ENCODE measurements at regions not wholly inside any gene's neighbourhood (a gene's known extent, or its start where the extent isn't known, plus 50 kb on each side); places are given as distances from the start of the nearest gene placed in this dataset.

DNA sequence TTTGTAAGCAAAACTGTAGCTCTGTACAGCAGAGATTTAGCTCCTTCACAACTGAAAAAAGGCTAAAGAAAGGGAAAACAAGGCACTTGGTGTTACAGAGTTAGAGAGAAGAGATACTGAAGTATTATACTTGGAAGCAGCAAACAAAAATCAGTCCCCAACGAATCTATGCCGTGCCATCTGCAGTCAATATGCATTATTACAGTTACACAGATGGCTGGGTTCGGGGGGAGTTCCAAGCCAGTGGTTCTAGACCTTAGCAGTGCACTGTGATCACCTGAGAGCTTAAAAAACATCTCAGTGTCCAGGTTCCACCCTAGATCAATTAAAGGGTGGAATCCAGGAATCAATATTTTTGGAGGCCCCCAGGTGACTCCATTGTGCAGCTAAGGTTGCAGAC, 489.9 kb downstream of the SHISA9 start:
- no peaks in the 10 kb centered on the region for H3K27me3 Mint-ChIP-seq
- no peak overlapping the region for H3K27ac Mint-ChIP-seq
- DNase-seq (no peak), ATAC-seq (no peak)
- H3K9me3 ChIP-seq (ENCODE audit: control insufficient read depth, low read length, poor library complexity, severe bottlenecking), result no peaks in the 10 kb centered on the region
- H3K4me1 Mint-ChIP-seq, result no peaks in the 10 kb centered on the region
- H3K4me3 Mint-ChIP-seq, result no peak overlapping the region
- H3K36me3 Mint-ChIP-seq (ENCODE audit: low read depth), result no peaks in the 10 kb centered on the region

DNA sequence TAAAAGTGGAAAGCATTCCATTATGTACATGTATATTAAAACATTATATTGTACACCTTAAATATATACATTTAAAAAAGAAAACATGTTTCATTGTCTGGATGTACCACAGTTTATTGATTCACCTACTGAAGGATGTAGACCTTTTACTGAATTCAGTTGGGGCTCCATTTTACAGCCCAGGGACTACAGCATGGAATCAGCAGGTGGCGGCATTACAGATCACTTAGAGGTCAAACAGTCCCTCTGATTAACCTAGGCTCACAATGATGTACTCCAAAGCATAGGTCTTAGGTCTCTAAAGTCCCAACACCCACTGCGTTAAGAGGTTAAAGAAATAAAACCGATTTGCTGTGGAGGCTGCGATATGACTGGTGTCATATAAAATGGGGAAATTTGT, 490.9 kb downstream of the SHISA9 start:
- ATAC-seq (no peak), DNase-seq (no peak)
- no peaks in the 10 kb centered on the region for H3K27me3 Mint-ChIP-seq
- no peaks in the 10 kb centered on the region for H3K9me3 ChIP-seq (ENCODE audit: control insufficient read depth, low read length, poor library complexity, severe bottlenecking)
- H3K36me3 Mint-ChIP-seq (ENCODE audit: low read depth), result no peaks in the 10 kb centered on the region
- no peaks in the 10 kb centered on the region for H3K4me1 Mint-ChIP-seq
- no peak overlapping the region for H3K27ac Mint-ChIP-seq
- no peak overlapping the region for H3K4me3 Mint-ChIP-seq

- Mint-ChIP-seq H3K36me3 (ENCODE audit: low read depth) (no peaks in the 10 kb centered on the region), H3K27me3 (no peaks in the 10 kb centered on the region), H3K27ac (no peak overlapping the region), H3K4me1 (no peaks in the 10 kb centered on the region), H3K4me3 (no peak overlapping the region)
- H3K9me3 ChIP-seq (ENCODE audit: control insufficient read depth, low read length, poor library complexity, severe bottlenecking), result no peaks in the 10 kb centered on the region
- DNase-seq (no peak), ATAC-seq (no peak)
Observed at GRCh38 chr16:13393816-13394215, 492.4 kb downstream of the SHISA9 start.

- H3K27me3 Mint-ChIP-seq, result no peaks in the 10 kb centered on the region
- H3K4me3 Mint-ChIP-seq, result no peak overlapping the region
- no peaks in the 10 kb centered on the region for H3K36me3 Mint-ChIP-seq (ENCODE audit: low read depth)
- H3K9me3 ChIP-seq (ENCODE audit: control insufficient read depth, low read length, poor library complexity, severe bottlenecking), result no peaks in the 10 kb centered on the region
- no peak overlapping the region for H3K27ac Mint-ChIP-seq
- DNase-seq (no peak), ATAC-seq (no peak)
- no peaks in the 10 kb centered on the region for H3K4me1 Mint-ChIP-seq
Observed at GRCh38 chr16:13394488-13394887, 493.1 kb downstream of the SHISA9 start.

DNA sequence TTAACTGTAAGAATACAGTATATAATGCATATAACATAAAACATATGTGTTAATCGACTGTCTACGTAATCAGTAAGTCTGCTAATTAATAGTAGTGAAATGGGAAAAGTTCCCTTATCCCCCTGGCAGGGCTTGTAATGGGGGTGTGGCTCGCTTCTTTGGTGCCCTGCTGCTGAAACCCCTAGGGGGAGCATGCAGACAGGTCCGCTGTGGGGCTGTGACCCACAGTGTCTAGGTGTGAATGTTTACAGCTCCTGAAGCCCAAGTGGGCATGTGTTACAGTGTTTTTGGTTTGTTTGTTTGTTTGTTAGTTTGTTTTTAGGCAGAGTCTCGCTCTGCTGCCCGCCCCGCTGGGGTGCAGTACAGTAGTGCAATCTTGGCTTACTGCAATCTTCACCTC, 495.7 kb downstream of the SHISA9 start:
- no peaks in the 10 kb centered on the region for H3K27me3 Mint-ChIP-seq
- no peaks in the 10 kb centered on the region for H3K36me3 Mint-ChIP-seq (ENCODE audit: low read depth)
- H3K4me3 Mint-ChIP-seq, result no peak overlapping the region
- no peaks in the 10 kb centered on the region for H3K4me1 Mint-ChIP-seq
- ATAC-seq (no peak), DNase-seq (no peak)
- H3K27ac Mint-ChIP-seq, result no peak overlapping the region
- no peaks in the 10 kb centered on the region for H3K9me3 ChIP-seq (ENCODE audit: control insufficient read depth, low read length, poor library complexity, severe bottlenecking)

DNA sequence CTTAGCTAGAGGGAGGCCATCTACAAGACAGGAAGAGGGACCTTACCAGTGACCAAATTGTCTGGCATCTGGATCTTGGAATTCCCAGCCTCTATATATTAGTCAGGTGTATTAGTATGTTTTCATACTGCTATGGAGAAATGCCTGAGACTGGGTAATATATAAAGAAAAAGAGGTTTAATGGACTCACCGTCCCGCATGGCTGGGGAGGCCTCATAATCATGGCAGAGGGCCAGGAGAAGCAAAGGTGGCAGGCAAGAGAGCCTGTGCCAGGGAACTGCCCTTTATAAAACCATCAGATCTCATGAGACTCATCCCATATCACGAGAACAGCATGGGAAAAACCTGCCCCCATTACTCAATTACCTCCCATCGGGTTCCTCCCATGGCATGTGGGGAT, 500.2 kb downstream of the SHISA9 start:
- H3K4me1 Mint-ChIP-seq, result no peaks in the 10 kb centered on the region
- no peak overlapping the region for H3K27ac Mint-ChIP-seq
- H3K36me3 Mint-ChIP-seq (ENCODE audit: low read depth), result no peaks in the 10 kb centered on the region
- no peak for ATAC-seq
- no peaks in the 10 kb centered on the region for H3K27me3 Mint-ChIP-seq
- no peaks in the 10 kb centered on the region for H3K9me3 ChIP-seq (ENCODE audit: control insufficient read depth, low read length, poor library complexity, severe bottlenecking)
- no peak overlapping the region for H3K4me3 Mint-ChIP-seq
- DNase-seq, result no peak

DNA sequence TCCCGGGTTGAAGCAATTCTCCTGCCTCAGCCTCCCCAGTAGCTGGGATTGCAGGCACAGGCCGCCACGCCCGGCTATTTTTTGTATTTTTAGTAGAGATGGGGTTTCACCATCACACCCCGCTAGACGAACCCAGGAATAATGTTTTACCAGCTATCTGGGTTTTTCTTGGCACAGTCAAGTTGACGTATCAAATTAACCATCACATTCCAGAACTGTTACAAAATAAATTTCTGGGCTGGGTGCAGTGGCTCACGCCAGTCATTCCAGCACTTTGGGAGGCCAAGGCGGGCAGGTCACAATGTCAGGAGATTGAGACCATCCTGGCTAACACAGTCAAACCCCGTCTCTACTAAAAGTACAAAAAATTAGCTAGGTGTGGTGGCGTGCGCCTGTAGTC, 501.2 kb downstream of the SHISA9 start:
- no peak for DNase-seq
- no peak overlapping the region for H3K4me3 Mint-ChIP-seq
- no peaks in the 10 kb centered on the region for H3K27me3 Mint-ChIP-seq
- H3K36me3 Mint-ChIP-seq (ENCODE audit: low read depth), result no peaks in the 10 kb centered on the region
- ATAC-seq, result no peak
- H3K27ac Mint-ChIP-seq, result no peak overlapping the region
- no peaks in the 10 kb centered on the region for H3K9me3 ChIP-seq (ENCODE audit: control insufficient read depth, low read length, poor library complexity, severe bottlenecking)
- no peaks in the 10 kb centered on the region for H3K4me1 Mint-ChIP-seq

DNA sequence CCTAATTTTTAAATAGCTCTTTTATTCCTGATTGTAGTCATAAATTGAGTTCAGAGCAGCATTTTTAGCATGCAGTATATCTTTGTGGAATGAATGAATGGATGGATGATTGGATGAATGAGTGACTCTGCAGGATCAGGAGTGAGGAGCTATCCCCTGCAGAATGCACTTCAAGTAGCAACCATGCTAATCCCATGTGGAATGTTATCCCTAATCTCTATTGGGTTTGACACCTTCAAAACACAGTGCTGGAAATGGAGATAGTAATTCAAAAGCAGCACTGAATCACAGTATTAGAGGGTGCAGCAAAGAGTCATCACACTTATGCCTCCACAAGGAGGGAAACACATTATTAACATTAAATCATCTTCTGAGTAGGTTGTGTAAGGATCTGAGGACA, 501.9 kb downstream of the SHISA9 start:
- Mint-ChIP-seq H3K27ac (no peak overlapping the region), H3K4me3 (no peak overlapping the region), H3K27me3 (no peaks in the 10 kb centered on the region), H3K4me1 (no peaks in the 10 kb centered on the region), H3K36me3 (ENCODE audit: low read depth) (no peaks in the 10 kb centered on the region)
- DNase-seq (no peak), ATAC-seq (no peak)
- no peaks in the 10 kb centered on the region for H3K9me3 ChIP-seq (ENCODE audit: control insufficient read depth, low read length, poor library complexity, severe bottlenecking)

GRCh38 chr16:13414154-13414553, 505.8 kb upstream of the ERCC4 start:
- H3K4me3 Mint-ChIP-seq, result no peak overlapping the region
- H3K4me1 Mint-ChIP-seq, result no peaks in the 10 kb centered on the region
- no peaks in the 10 kb centered on the region for H3K27me3 Mint-ChIP-seq
- no peaks in the 10 kb centered on the region for H3K9me3 ChIP-seq (ENCODE audit: control insufficient read depth, low read length, poor library complexity, severe bottlenecking)
- ATAC-seq (no peak), DNase-seq (no peak)
- H3K27ac Mint-ChIP-seq, result no peak overlapping the region
- H3K36me3 Mint-ChIP-seq (ENCODE audit: low read depth), result no peaks in the 10 kb centered on the region

DNA sequence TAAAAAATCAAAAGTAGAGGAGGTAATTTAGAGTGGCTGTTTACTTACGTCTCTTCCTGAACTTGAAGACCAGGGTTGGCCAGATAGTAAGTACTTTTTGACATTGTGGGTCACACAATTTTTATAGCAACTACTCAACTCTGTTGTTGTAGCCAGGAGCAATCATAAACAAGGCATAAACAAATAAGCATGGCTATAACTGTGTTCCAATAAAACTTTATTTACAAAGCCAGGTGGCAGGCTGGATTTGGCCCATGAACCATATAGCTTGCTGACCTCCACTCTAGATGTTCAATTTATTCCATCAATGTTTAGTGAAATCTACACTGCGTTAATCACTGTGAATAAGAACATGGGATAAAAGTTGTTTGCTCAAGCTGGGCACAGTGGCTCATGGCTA, 500.4 kb upstream of the ERCC4 start:
- H3K4me1 Mint-ChIP-seq, result no peaks in the 10 kb centered on the region
- H3K9me3 ChIP-seq (ENCODE audit: control insufficient read depth, low read length, poor library complexity, severe bottlenecking), result no peaks in the 10 kb centered on the region
- no peaks in the 10 kb centered on the region for H3K36me3 Mint-ChIP-seq (ENCODE audit: low read depth)
- no peaks in the 10 kb centered on the region for H3K27me3 Mint-ChIP-seq
- DNase-seq (no peak), ATAC-seq (no peak)
- H3K4me3 Mint-ChIP-seq, result no peak overlapping the region
- no peak overlapping the region for H3K27ac Mint-ChIP-seq

DNA sequence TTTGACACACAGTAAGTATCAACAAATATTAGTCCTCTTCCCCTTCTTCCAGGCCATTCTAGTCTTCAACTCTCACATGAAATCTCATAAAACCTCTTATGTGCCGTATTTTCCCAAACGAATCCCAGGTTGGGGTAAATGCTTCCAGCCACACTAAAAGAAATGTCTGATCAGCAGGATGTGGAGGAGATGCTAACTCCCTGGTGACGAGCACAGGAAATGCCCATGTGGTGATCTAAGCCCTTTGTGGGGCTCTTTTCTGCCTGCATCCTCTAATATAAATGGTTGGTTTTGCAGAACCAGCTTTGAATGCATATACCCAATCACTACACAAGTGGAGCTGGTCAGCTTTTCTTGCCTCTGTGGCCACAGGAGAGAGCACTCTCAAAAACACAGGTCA, 498.2 kb upstream of the ERCC4 start:
- H3K4me1 Mint-ChIP-seq, result no peaks in the 10 kb centered on the region
- no peak for ATAC-seq
- H3K36me3 Mint-ChIP-seq (ENCODE audit: low read depth), result no peaks in the 10 kb centered on the region
- no peaks in the 10 kb centered on the region for H3K9me3 ChIP-seq (ENCODE audit: control insufficient read depth, low read length, poor library complexity, severe bottlenecking)
- no peaks in the 10 kb centered on the region for H3K27me3 Mint-ChIP-seq
- no peak overlapping the region for H3K27ac Mint-ChIP-seq
- no peak for DNase-seq
- no peak overlapping the region for H3K4me3 Mint-ChIP-seq

DNA sequence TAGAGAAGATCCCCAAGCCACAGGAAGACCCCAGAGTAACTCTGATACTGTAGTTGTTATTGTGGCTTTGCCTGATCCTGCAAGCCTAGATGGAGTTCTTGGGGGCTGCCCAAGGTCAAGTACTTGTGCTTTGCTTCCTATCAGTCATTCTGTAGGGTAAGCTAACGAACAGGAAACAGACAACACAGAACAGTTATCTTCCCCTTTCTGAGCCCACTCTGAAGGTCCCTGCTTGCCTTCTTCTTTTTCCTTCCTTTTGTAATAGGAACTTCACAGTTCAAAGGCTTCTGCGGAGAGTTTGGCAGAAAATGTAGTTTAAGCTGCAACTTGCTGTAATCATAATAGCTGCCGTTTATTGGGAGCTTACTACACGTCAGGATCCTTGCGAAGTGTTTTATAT, 494.1 kb upstream of the ERCC4 start:
- H3K9me3 ChIP-seq (ENCODE audit: control insufficient read depth, low read length, poor library complexity, severe bottlenecking), result no peaks in the 10 kb centered on the region
- Mint-ChIP-seq H3K27me3 (no peaks in the 10 kb centered on the region), H3K36me3 (ENCODE audit: low read depth) (no peaks in the 10 kb centered on the region), H3K4me1 (no peaks in the 10 kb centered on the region), H3K27ac (no peak overlapping the region), H3K4me3 (no peak overlapping the region)
- DNase-seq (no peak), ATAC-seq (no peak)

GRCh38 chr16:13426269-13426668, 493.7 kb upstream of the ERCC4 start:
- Mint-ChIP-seq H3K4me1 (no peaks in the 10 kb centered on the region), H3K4me3 (no peak overlapping the region), H3K27ac (no peak overlapping the region), H3K27me3 (no peaks in the 10 kb centered on the region), H3K36me3 (ENCODE audit: low read depth) (no peaks in the 10 kb centered on the region)
- no peak for ATAC-seq
- no peak for DNase-seq
- no peaks in the 10 kb centered on the region for H3K9me3 ChIP-seq (ENCODE audit: control insufficient read depth, low read length, poor library complexity, severe bottlenecking)

GRCh38 chr16:13426736-13427135, 493.2 kb upstream of the ERCC4 start:
- Mint-ChIP-seq H3K4me3 (no peak overlapping the region), H3K27ac (no peak overlapping the region), H3K27me3 (no peaks in the 10 kb centered on the region), H3K36me3 (ENCODE audit: low read depth) (no peaks in the 10 kb centered on the region), H3K4me1 (no peaks in the 10 kb centered on the region)
- no peak for ATAC-seq
- H3K9me3 ChIP-seq (ENCODE audit: control insufficient read depth, low read length, poor library complexity, severe bottlenecking), result no peaks in the 10 kb centered on the region
- no peak for DNase-seq

DNA sequence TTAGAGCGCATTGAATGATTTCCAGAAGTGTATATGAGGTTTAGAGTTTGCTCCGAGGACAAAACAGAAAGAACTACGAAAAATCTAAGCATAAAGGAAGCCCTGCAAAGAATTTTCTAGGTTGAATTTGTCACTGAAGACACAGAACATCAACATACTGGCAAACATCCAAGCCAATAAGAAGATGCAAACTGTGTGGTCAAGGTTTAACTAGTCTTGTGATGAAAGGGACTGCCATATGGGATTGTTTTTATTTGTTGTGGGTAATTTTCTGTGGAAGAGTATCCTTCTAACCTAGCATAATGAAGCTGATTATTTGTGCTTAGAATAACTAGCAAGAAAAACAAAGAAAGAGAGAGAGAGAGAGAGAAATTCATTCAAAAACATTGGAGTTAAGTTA, 492.0 kb upstream of the ERCC4 start:
- no peak for DNase-seq
- no peaks in the 10 kb centered on the region for H3K36me3 Mint-ChIP-seq (ENCODE audit: low read depth)
- H3K4me1 Mint-ChIP-seq, result no peaks in the 10 kb centered on the region
- no peak overlapping the region for H3K27ac Mint-ChIP-seq
- H3K27me3 Mint-ChIP-seq, result no peaks in the 10 kb centered on the region
- H3K9me3 ChIP-seq (ENCODE audit: control insufficient read depth, low read length, poor library complexity, severe bottlenecking), result no peaks in the 10 kb centered on the region
- H3K4me3 Mint-ChIP-seq, result no peak overlapping the region
- no peak for ATAC-seq
